T follicular helper cell (primary cell): ENCODE measurements at regions not wholly inside any gene's neighbourhood (a gene's known extent, or its start where the extent isn't known, plus 50 kb on each side); places are given as distances from the start of the nearest gene placed in this dataset.
"Not testable (repeated sequence)": the region's sequence is repeated elsewhere in the genome, so short reads cannot be mapped to it uniquely, and the experiment has no call there.

ENCODE experiments used
- DNase-seq: peaks from one replicate; pipeline ENCODE4 v3.0.0-alpha.2; 2020; ENCODE audit warnings: low read depth

DNA sequence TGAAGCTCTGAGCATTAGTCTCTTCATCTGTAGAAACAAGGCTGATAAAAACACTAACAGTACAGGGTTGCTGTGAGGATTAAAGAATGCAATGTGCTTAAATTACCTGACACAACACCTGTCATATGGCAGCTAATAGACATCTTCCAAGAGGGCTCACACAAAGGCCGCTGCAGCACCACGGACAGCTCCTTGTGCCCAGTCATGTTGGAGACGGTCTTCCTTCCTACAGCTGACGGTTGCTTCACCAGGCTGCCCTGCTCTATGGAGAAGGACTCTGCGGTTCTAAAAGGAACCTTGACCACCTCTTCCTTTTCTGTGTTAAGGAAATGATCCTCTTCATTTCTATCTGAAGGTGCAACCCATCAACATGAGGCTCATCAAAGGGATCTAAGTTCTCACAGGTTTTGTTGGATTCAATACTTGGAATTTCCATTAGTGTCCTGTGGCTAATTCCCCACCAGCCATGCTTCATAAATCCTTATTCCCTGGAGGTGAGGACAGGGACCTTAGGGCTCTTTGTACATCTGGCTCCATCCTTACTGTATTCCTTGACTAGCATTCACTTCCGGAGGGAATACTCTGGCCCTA is 138.9 kb upstream of the CES5A start:
- no peak for DNase-seq

DNA sequence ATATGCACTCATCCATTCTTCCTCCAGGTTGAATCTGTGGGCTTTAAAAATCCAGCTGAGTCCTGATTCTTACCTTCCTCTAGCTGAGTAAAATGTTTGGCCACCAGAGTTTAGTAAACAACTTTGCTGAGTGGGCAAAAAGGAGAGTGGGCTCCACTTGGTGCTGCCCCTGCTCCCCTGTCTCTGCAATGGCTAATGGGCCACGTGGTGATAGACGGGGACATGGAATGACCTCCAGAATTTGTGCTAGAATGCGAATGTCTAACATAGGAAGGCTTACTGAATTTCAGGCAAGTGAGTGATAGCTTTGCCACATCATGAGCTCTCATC is 137.3 kb upstream of the CES5A start:
- no peak for DNase-seq

DNA sequence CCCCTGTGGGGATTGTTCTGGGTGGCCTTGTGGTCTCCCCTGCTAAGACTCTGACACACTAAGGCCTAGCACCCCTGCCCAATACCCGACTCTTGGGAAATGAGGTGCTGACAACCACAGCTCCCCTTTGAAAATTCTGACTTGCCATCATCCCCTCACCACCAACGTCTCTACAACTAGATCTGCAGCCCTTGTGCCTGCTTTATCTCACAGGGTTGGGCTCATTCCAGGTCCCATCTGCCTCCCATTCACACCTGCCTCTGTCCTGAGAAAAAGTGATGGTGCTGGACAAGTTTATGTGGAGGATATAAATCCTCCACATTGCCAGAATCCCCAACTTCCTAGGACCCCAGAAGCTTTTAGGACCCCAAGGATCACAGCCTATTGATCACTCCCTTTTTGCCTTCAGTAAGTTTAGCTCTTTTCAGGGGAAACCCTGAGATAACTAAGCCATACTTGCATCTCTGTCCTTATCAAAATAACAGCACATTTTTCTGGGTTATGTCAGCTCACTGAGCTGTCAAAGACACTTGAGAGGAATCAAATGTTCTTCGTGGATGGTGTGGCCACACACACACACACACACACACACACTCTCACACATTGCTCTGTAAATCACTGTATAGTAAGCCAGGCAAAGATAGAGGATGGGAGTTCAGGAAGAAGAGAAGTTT is 136.8 kb upstream of the CES5A start:
- DNase-seq: no peak

DNA sequence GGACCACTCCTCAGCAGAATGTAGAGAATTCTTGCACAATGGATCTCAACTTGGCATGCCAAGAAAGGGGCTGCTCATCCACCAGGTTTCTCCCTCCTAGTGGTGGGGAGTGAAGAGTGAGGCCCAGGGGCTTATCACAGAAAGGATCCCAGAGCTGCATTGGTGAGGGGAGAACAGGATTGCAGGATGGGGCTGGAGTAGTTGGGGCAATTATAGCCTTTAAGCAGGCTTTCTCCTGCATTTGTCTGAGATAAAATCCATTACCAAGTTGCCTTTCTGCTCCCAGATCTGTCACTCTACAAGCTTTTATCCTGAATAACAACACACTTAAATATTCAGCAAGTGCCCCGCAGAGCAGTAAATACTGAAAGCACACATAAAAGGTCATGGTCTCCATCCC is 130.8 kb upstream of the CES5A start:
- DNase-seq: no peak

DNA sequence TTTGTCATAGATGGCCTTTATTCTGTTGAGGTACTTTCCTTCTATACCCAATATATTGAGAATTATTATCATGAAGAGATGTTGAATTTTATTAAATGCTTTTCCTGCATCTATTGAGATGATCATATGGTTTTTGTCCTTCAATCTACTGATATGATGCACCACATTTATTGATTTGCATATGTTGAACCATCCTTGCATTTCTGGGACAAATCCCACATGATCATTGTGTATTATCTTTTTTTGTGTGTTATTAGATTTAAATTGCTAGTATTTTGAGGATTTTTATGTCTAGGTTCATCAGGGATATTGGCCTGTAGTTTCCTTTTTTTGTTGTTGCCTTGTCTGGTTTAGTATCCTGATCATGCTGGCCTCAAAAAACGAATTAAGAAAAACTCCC is 124.5 kb upstream of the CES5A start:
- no peak for DNase-seq

DNA sequence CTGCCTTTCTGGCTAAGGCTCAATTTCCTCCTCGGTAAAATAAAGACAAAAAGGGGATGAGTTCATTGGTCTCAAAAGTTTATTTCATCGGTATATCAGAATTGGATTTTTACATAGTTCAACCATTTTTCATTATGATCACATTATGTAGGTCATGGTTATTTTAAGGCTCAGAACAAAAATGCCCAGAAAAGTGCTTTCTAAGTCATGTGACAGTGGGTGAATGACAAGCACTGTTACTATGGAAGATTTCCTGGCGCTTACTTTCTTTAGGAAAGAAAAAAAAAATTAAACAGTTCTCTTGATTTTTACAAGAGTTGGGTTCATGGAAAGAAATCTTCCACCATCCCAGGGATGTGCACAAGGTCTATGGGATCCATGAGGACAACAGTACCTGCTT is 117.9 kb upstream of the CES5A start:
- no peak for DNase-seq

DNA sequence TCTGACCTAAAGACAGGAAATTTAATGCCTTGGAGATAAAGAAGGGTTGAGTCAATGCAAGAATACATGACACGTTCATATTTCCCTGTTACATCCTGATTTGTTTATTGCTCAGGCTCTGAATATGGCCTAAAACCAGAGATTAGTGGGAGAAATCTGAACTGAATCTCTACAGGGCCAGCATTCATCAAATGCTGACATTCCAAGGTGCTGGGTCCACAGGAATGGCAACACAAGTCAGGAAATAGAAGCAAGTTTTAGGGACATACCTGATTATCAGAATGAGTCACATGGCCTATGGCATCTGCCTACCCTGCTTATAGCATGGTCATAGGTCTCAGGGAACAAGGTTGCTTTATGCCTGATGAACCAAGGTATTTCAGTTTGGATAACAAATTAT is 117.4 kb upstream of the CES5A start:
- DNase-seq: no peak

DNA sequence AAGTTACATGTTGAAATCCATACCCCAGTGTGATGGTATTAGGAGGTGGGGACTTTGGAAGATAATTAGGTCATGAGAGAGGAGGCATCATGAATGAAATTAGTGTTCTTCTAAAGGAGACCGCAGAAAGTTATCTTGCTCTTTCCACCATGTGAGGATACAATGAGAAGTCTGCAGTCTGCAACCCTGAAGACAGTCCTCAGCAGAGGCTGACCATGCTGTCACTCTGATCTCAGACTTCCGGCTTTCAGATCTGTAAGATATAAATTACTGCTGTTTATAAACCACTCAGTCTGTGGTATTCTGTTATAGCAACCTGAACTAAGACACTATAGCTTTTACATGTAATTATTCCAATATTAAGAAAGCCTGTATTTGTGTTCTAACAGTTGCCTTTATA is 116.7 kb upstream of the CES5A start:
- DNase-seq: no peak

DNA sequence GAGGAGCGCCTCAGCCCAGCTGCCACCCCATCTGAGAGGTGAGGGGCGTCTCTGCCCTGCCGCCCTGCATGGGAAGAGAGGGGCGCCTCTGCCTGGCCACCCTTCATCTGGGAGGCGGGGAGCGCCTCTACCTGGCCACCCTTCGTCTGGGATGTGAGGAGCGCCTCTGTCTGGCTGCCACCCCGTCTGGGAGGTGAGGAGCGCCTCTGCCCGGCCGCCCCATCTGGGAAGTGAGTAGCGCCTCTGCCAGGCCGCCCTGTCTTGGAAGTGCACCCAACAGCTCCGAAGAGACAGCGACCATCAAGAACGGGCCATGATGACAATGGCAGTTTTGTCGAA is 114.4 kb upstream of the CES5A start:
- DNase-seq: no peak

DNA sequence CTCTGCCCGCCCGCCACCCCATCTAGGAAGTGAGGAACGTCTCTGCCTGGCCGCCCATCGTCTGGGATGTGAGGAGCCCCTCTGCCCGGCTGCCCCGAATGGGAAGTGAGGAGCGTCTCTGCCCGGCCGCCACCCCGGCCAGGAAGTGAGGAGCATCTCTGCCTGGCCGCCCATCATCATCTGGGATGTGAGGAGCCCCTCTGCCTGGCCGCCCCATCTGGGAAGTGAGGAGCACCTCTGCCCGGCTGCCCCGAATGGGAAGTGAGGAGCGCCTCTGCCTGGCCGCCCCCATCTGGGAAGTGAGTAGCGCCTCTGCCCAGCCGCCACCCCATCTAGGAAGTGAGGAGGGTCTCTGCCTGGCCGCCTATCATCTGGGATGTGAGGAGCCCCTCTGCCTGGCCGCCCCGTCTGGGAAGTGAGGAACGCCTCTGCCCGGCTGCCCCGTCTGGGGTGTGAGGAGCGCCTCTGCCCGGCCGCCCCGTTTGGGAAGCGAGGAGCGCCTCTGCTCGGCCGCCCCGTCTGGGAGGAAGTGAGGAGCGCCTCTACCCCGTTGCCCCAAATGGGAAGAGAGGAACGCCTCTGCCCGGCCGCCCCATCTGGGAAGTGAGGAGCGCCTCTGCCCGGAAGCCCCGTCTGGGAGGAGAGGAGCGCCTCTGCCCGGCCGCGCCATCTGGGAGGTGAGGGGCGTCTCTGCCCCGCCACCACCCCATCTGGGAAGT is 113.8 kb upstream of the CES5A start:
- DNase-seq: not testable (repeated sequence)

DNA sequence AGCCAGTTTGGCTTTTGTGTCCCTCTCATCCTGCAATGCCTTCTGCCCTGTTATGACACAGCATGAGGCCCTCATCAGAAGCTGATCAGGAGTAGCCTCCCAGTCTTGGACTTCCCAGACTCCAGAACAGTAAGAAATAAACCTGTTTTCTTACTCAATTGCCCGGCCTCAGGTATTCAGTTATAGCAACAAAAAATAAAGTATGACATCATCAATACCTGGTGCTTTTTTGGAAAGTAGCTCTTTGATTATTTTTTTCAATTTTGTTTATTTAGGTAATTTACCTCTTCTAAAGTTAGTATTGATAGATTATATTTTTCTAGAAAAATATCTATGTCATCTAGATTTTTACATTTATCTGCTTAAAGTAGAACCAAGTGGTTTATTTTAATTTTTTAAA is 112.8 kb upstream of the CES5A start:
- no peak for DNase-seq

DNA sequence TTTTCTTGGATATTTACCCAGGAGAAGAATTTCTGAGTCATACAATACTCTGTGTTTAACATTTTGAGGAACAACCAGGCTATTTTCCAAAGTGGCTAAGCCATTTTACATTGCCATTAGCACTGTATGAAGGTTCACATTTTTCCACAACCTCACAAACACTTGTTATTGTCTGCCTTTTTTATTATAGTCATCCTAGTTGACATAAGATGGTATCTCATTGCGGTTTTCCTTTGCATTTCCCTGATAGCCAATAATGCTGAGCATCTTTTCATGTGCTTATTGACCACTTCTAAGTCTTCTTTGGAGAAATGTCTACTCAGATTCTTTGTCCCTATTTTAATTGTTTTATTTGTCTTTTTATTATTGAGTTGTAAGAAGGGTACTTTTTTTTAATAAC is 107.4 kb upstream of the CES5A start:
- DNase-seq: no peak

DNA sequence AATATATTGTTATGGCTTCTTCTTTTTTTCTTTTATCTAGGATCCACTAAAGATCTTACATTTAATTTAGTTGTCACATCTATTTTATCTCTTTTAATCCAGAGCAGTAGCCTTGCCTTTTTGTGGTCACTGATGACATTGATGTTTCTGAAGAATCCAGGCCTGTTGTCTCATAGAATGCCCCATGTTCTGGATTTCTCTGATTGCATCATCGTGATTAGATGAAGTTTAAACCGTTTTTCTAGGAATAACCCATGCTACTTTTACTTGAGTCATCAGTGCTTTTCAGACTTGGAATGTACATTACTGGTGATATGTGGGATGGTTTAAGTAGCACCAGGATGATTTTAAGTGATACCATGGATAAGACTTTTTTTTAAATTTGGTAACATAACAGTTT is 106.4 kb upstream of the CES5A start:
- DNase-seq: no peak

DNA sequence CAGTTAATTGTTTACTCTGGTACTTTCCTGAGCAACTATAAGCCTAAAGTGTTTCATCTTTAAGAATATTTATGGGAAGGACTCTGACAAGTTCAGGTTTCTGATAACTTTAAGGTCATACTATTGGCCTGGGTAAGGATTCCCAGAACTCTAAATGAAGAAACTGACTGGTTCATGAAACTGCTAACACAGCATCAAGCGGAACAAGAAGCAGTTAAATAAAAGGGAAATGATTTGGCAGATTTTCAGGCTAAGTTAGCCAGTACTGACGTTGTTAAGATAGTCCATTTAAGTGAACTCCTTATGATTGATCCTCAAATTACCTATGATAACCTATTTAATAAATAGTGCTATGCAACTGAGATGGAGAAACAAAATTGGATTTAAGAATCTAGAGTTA is 101.6 kb upstream of the CES5A start:
- DNase-seq: no peak

DNA sequence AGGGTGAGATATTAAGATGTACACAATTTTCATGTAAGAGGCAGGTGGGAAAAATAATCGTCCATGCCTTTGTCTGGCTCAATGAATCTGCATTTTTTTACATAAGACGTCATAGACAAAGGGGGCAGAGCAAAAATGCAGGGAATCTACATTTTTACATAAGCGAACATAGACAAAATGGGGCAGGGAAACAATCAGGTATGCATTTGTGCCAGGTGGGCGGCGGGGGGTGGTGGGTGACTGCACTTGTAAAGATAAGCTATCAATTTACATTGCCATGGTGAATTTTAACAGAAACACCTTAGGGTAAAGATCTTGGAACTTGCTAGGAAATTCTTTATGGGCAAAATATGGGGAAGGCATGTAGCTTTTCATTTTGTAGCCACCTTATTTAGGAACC is 96.3 kb upstream of the CES5A start:
- no peak for DNase-seq

DNA sequence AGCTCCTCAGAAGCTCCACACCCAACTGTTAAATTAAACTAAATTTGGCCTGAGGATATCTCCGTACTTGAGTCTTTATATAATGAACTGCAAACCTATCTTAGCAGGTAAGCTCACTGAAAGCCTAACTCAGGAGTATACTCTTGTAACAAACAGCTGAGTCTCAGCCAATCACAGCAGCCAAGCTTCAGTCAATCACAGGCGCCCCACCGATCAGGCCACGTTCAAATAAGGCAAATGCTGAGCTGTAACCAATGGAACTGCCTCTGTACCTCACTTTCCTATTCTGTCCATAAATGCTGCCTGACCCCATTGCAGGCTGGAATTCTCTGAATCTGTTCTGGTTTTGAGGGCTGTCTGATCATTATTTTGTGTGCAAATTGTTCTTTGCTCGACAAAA is 93.0 kb upstream of the CES5A start:
- DNase-seq: no peak

DNA sequence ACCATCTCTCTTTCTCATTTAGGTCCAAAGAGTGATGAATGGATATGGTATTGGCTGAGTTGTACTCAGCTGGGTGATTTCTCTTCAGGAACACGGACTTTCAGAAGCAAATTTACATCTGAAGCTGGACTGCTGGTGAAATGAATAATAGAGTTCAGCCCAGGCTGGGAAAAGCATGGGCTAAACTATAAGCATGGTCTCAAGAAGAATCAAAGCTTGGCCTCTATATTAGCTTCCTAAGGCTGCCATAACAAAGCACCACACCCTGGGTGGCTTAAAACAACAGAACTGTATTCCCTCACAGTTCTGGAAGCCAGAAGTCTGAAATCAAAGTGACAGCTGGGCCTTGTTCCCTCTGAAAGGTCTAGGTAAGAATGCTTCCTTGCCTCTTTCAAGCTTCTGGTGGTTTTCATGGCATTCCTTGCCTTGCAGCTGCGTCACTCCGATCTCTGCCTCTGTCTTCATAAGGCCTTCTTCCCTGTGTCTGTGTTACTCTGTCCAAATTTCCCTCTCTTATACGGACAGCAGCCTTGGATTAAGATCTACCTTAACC is 89.8 kb upstream of the CES5A start:
- no peak for DNase-seq

DNA sequence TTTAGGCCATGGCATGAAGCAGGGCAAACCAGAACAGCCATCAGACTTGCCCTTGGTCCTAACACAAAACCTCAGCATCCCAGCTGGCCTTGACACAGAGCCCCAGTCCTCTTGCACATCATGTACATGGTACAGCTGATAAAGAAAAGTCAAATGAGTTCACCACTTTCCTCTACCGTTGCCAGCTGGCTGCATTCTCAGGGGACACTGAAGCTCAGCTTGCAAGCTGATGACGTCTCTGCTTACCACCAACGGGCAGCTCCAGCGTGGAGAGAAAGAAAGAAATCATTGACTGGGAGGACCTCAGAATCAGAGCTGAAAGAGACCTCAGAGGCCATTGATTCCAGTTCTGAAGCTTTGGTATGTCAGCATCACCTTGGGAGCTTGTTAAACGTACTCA is 80.7 kb upstream of the CES5A start:
- DNase-seq: no peak

DNA sequence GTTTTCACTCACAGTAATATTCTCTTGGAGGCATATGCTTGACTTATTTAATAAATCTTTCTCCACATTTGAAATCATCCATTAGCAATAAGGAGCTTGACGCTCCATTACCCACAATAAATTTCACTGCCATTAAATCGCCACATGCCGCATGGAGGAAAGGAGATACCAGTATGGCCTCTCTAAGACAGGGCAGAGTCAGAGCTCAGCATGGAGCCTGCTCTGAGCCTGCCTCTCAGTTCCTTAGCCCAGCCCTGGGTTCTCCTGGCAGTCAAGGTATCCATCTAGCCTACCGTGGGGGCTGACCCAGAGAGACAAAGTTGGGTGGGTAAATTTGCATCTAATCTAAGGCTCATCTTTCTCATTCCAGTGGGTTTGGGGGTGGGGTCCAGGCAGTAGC is 80.3 kb upstream of the CES5A start:
- no peak for DNase-seq

DNA sequence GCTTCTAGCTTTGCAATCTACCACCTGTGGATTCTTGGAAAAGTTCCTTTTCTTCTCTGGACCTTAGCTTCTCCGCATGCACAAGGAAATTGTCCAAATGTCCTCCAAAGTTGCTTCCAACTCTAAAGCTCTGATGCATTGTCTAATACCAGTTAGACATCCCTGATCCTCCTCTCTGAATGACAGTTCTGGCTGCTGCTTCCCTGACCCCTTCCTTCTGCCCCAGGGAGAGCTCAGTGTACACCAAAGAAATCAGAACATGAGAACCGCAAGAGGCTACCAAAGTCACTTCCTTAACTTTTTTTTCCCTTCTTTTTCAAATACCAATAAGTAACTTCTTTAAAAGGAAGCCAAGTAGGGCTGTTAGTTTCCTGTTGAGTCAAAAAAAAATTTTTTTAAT is 79.7 kb upstream of the CES5A start:
- no peak for DNase-seq

DNA sequence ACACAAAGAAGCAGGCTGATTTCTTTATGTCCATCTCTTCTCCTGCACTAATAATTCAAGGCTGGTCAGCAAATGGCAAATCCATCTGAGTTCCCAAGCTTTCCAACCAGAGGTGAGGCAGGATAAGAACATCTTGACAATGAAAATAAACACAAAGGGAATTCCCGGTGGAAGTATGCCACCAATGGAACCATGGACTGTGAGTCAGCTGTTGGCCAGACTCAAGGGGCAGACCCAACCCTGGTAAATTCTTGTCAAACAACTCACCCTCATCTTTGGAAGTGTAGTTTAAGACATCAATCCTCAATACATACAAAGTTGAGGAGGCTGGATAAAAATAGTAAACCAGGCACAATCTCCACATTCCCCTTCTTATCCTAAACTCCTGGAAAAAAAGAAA is 74.3 kb upstream of the CES5A start:
- DNase-seq: no peak

DNA sequence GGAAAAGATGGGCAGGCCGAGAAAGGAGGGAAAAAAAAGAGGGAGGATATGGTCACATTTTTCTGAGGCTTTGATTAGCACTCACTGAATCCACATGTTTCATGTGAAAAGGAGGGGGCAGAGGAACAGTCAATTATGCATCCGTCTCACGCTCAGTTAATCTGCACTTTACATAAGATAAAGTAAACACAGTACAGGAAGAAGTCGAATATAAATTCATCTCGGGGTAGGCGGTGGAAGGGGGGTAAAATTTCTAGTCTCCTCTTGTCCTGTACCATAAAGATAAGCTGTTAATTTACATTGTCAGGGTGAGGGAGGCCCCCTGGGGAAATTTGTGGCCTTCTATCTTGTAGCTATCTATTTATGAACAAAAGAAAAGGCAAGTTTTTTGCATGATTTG is 73.1 kb upstream of the CES5A start:
- DNase-seq: no peak

DNA sequence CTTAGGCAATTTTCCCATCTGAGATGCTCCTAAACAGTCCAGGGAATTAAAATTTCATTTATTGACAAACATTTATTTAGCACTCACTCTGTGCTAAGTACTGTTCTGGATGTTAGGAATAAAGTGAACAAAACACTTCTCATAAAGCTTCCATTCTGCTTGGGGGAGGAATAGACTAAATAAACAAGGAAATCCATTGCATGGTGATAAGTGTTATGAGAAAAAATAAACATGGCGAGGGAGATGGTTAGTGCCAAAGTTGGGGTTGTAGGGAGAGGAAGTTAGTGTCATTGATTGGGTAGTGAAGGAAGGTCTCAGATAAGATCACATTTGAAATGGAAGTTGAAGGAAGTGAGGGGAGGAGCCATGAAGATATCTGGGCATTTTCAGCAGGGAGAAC is 72.2 kb upstream of the CES5A start:
- DNase-seq: no peak

DNA sequence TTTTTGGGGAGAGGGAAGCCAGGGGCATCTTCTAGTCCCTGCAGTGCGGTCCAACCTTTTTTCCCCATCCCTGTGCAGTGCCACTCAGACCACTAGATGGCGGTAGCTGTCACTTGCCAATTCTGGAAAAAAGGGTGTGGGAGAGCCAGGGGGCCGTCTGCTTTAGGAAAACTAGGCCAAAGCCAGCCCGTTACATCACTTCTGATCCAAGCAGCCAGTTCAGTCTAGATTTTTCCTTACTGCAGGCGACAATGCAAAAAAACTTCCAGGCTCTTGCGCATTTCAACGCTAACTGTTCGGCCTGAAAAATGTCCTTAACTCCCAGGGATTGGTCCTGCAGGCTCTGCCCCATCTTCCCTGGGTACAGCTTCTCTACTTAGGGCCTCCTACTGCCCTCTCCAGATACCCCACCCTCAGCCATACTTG is 69.2 kb upstream of the CES5A start:
- DNase-seq: peak; percentile 20
